Hepatocyte (in vitro differentiated cells): ENCODE measurements at regions not wholly inside any gene's neighbourhood (a gene's known extent, or its start where the extent isn't known, plus 50 kb on each side); places are given as distances from the start of the nearest gene placed in this dataset.
A peak's percentile ranks its signal among the peaks of the same experiment; 100 is the strongest.

ENCODE experiments used
- DNase-seq: peaks from one replicate; pipeline ENCODE4 v3.0.0-alpha.2; 2016; ENCODE audit warnings: low spot score
- H2AFZ ChIP-seq: fragments of 200-600 bp; sonication (generic); 2 replicates; pipeline ENCODE4 v1.6.0; 2016; ENCODE audit warnings: antibody characterized with exemption, mild to moderate bottlenecking
- H3K27ac ChIP-seq: fragments of 200-600 bp; sonication (generic); 2 replicates; pipeline ENCODE4 v1.5.1; 2016; ENCODE audit warnings: mild to moderate bottlenecking
- H3K27me3 ChIP-seq: fragments of 200-600 bp; sonication (generic); 2 replicates; pipeline ENCODE4 v1.6.1; 2016
- H3K36me3 ChIP-seq: fragments of 200-600 bp; sonication (generic); replicated peaks from 2 replicates; pipeline ENCODE4 v1.5.1; 2016; ENCODE audit warnings: low read depth; ENCODE audit not compliant: insufficient read depth
- H3K4me1 ChIP-seq: fragments of 200-600 bp; sonication (generic); 2 replicates; pipeline ENCODE4 v1.5.1; 2016; ENCODE audit warnings: mild to moderate bottlenecking, moderate library complexity; ENCODE audit not compliant: insufficient read depth
- H3K4me2 ChIP-seq: fragments of 200-600 bp; sonication (generic); 2 replicates; pipeline ENCODE4 v1.6.0; 2016
- H3K4me3 ChIP-seq: fragments of 200-600 bp; sonication (generic); 2 replicates; pipeline ENCODE4 v1.5.1; 2016; ENCODE audit warnings: mild to moderate bottlenecking
- H3K79me2 ChIP-seq: fragments of 200-600 bp; sonication (generic); 2 replicates; pipeline ENCODE4 v1.6.0; 2017; ENCODE audit warnings: mild to moderate bottlenecking
- H3K9me2 ChIP-seq: fragments of 200-600 bp; sonication (generic); replicated peaks from 2 replicates; pipeline ENCODE4 v1.6.0; 2017; ENCODE audit warnings: mild to moderate bottlenecking; ENCODE audit not compliant: insufficient read depth
- H3K9me3 ChIP-seq: fragments of 200-600 bp; sonication (generic); 2 replicates; pipeline ENCODE4 v1.5.1; 2016; ENCODE audit warnings: low read depth, mild to moderate bottlenecking
- H4K20me1 ChIP-seq: fragments of 200-600 bp; sonication (generic); 2 replicates; pipeline ENCODE4 v1.6.0; 2016; ENCODE audit warnings: mild to moderate bottlenecking; ENCODE audit not compliant: insufficient read depth, poor library complexity, severe bottlenecking
- CTCF ChIP-seq: fragments of 200-600 bp; sonication (generic); IDR thresholded peaks from 2 replicates; pipeline ENCODE4 v1.5.1; 2016; ENCODE audit warnings: antibody characterized with exemption, mild to moderate bottlenecking; ENCODE audit not compliant: poor library complexity
- EZH2 ChIP-seq: fragments of 200-600 bp; sonication (generic); IDR thresholded peaks from 2 replicates; pipeline ENCODE4 v1.6.1; 2016; ENCODE audit warnings: antibody characterized with exemption, mild to moderate bottlenecking, borderline replicate concordance
- EZH2phosphoT487 ChIP-seq: fragments of 200-600 bp; sonication (generic); IDR thresholded peaks from one replicate; pipeline ENCODE4 v1.6.1; 2018; ENCODE audit warnings: antibody characterized with exemption, mild to moderate bottlenecking, low read depth, moderate library complexity; ENCODE audit not compliant: unreplicated experiment, severe bottlenecking
- WGBS: methylation state at CpG from one replicate; pipeline ENCODE4 v1.1.6; 2016; ENCODE audit warnings: low lambda C conversion rate; ENCODE audit errors: missing lambda C conversion rate; 5-methylcytosine and 5-hydroxymethylcytosine counted together

GRCh38 chr3:87088430-87088992 is 97.6 kb upstream of the VGLL3 start:
- DNase-seq = no peak
- Histone ChIP-seq H3K9me3 (no peaks in the 10 kb centered on the region), H3K27me3 (no peaks in the 10 kb centered on the region), H3K9me2 (no peaks in the 10 kb centered on the region), H3K79me2 (no peaks in the 10 kb centered on the region), H3K4me1 (no peaks in the 10 kb centered on the region), H3K36me3 (no peaks in the 10 kb centered on the region), H3K27ac (no peak overlapping the region), H2AFZ (no peak overlapping the region), H4K20me1 (no peaks in the 10 kb centered on the region), H3K4me3 (no peak overlapping the region), H3K4me2 (no peak overlapping the region)
- TF ChIP-seq EZH2phosphoT487 (no peak), EZH2 (no peak), CTCF (no peak)
- WGBS = 95% methylated on average over 15 of the region's 15 CpGs

- H3K9me3 ChIP-seq = no peaks in the 10 kb centered on the region
- no peak overlapping the region for H3K4me3 ChIP-seq
- H3K27me3 ChIP-seq = no peaks in the 10 kb centered on the region
- no peak overlapping the region for H3K27ac ChIP-seq
- DNase-seq = no peak
- no peak for TF ChIP-seq EZH2
- TF ChIP-seq EZH2phosphoT487 = no peak
- no peak for TF ChIP-seq CTCF
- no peaks in the 10 kb centered on the region for H3K4me1 ChIP-seq
- no peaks in the 10 kb centered on the region for H3K9me2 ChIP-seq
- H4K20me1 ChIP-seq = no peaks in the 10 kb centered on the region
- no peak overlapping the region for H3K4me2 ChIP-seq
- no peak overlapping the region for H2AFZ ChIP-seq
- no peaks in the 10 kb centered on the region for H3K79me2 ChIP-seq
- H3K36me3 ChIP-seq = no peaks in the 10 kb centered on the region
- WGBS = 94% methylated on average over 5 of the region's 5 CpGs
These were observed 93.9 kb upstream of the VGLL3 start for GRCh38 chr3:87084868-87085267.

- peak overlapping the region; percentile 6 for H2AFZ ChIP-seq
- no peaks in the 10 kb centered on the region for H3K36me3 ChIP-seq
- H3K4me2 ChIP-seq = no peak overlapping the region
- peak; percentile 80 for DNase-seq
- no peaks in the 10 kb centered on the region for H3K27me3 ChIP-seq
- no peak for TF ChIP-seq EZH2phosphoT487
- TF ChIP-seq CTCF = peak; percentile 75
- H3K4me3 ChIP-seq = no peak overlapping the region
- no peaks in the 10 kb centered on the region for H3K9me3 ChIP-seq
- 34% methylated on average over 6 of the region's 6 CpGs for WGBS
- no peaks in the 10 kb centered on the region for H4K20me1 ChIP-seq
- no peaks in the 10 kb centered on the region for H3K79me2 ChIP-seq
- no peaks in the 10 kb centered on the region for H3K9me2 ChIP-seq
- no peak overlapping the region for H3K27ac ChIP-seq
- H3K4me1 ChIP-seq = no peaks in the 10 kb centered on the region
These were observed 92.0 kb upstream of the VGLL3 start for GRCh38 chr3:87082796-87083440.
